SKM-1 treated with dmso at 0.1 percent for 144 hours (cell line): ENCODE measurements at regions not wholly inside any gene's neighbourhood (a gene's known extent, or its start where the extent isn't known, plus 50 kb on each side); places are given as distances from the start of the nearest gene placed in this dataset.
"Not testable (repeated sequence)": the region's sequence is repeated elsewhere in the genome, so short reads cannot be mapped to it uniquely, and the experiment has no call there.

Experiments
- DNase-seq: peaks from one replicate; lab custom pipeline; 2025; ENCODE audit not compliant: unreplicated experiment; lab: John Stamatoyannopoulos, UW

- no peak for DNase-seq
These were observed 73.7 kb upstream of the NDST4 start for GRCh38 chr4:115187136-115187535.

- not testable (repeated sequence) for DNase-seq
These were observed 66.1 kb upstream of the NDST4 start for GRCh38 chr4:115179438-115180062.

GRCh38 chr4:115178687-115179086, 65.3 kb upstream of the NDST4 start:
- DNase-seq, result not testable (repeated sequence)

- no peak for DNase-seq
These were observed 57.8 kb upstream of the NDST4 start for GRCh38 chr4:115171220-115171619.

GRCh38 chr4:115165503-115165902, 52.1 kb upstream of the NDST4 start:
- DNase-seq, result no peak
